DMS79 treated with DMSO at 0.1 percent for 48 hours (cell line): ENCODE measurements at regions not wholly inside any gene's neighbourhood (a gene's known extent, or its start where the extent isn't known, plus 50 kb on each side); places are given as distances from the start of the nearest gene placed in this dataset.
"Not testable (repeated sequence)": the region's sequence is repeated elsewhere in the genome, so short reads cannot be mapped to it uniquely, and the experiment has no call there.

ENCODE experiments used
- DNase-seq: peaks from one replicate; lab custom pipeline; 2025; lab: John Stamatoyannopoulos, UW

- no peak for DNase-seq
Measured at GRCh38 chr9:94472806-94473360, 82.0 kb upstream of the PCAT7 start.

GRCh38 chr9:94478755-94479730 lies 75.8 kb upstream of the PCAT7 start:
- DNase-seq = no peak

GRCh38 chr9:94479757-94480156 lies 75.1 kb upstream of the PCAT7 start:
- DNase-seq = no peak

- DNase-seq = no peak
Measured at GRCh38 chr9:94480205-94480604, 74.7 kb upstream of the PCAT7 start.

DNA sequence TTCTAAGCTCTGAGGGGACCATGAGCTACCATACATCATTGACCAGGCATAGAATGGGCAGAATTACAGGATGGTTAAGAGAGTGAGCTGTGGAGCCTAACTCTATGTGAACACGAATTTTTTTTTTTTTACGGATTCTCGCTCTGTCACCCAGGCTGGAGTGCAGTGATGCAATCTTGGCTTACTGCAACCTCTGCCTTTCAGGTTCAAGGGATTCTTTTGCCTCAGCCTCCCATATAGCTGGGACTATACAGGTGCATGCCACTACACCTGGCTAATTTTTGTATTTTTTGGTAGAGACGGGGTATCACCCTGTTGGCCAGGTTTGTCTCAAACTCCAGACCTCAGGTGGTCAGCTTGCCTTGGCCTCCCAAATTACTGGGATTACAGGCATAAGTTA lies 72.8 kb upstream of the PCAT7 start:
- DNase-seq = no peak

DNA sequence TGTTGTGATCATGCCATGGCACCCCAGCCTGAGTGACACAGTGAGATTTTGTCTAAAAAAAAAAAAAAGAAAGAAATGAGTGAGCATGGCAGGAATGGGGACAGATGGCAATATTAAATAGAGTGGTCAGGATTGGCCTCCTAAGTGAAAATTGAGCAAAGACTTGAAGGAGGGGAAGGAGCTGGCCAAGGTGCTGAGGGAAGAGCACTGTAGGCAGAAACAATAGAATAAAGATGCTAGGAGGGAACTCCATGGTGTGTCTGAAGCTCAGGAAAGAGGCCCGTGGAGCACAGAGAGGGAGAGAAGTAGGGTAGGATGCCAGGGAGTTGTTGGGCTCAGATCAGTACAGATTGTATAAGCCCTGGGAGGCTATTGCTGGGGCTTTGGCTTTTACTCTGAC lies 64.4 kb upstream of the PCAT7 start:
- no peak for DNase-seq

DNA sequence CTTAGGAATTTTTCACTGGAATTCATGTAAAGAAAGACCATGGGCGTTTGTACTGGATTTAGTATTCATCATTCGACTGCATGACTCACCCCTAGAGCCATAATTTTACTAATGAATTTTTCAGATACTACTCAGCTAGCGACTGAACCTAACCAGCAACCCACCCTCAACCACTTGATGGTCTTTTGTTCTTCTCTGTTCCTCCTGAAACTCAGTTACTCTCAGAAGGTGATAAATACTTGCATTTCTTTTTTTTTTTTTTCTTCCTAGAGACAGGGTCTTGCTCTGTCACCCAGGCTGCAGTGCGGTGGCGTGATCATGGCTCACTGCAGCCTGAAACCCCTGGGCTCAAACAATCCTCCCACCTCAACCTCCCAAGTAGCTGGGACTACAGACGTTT lies 62.8 kb upstream of the PCAT7 start:
- DNase-seq = not testable (repeated sequence)

- DNase-seq = no peak
Measured at GRCh38 chr9:94498801-94499453, 56.0 kb upstream of the PCAT7 start.

DNA sequence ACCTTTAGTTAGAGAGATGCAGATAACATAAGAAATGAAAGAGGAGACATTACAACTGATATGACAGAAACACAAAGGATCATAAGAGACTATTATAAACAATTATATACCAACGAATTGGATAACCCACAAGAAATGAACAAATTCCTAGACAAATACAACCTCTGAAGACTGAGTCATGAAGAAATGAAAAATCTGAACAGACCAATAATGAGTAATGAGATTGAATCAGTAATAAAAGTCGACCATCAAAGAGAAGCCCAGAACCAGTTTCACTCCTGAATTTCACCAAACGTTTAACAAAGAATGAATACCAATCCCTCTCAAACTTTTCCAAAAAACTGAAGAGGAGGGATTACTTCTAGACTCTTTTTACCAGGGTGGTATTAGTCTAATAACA lies 50.5 kb upstream of the PCAT7 start:
- no peak for DNase-seq
